ENCODE measurements at regions not wholly inside any gene's neighbourhood (a gene's known extent, or its start where the extent isn't known, plus 50 kb on each side); places are given as distances from the start of the nearest gene placed in this dataset.
"Not testable (repeated sequence)": the region's sequence is repeated elsewhere in the genome, so short reads cannot be mapped to it uniquely, and the experiment has no call there.

DNA sequence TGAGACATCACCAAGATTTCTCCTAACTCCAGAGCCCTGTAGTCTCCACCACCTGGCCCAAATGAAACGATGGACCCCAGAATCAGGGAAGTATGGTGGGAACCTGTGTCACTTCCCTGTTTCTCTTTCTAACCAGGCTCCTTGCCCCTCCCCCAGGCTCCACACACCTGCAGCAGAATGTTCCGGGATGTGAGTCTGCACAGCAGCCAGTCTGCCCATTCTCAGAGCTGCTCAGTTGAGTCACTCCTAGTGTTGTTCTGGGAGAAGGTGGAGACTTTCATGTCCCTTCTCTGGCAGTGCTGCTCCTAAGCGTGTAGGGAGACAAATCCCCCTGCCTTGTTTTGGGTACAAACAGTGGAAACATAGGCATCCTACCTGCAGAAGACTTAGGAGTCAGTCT, 76.0 kb upstream of the XPA start:
- no peak for DNase-seq (ENCODE audit: low read depth in 2 of 2)

DNA sequence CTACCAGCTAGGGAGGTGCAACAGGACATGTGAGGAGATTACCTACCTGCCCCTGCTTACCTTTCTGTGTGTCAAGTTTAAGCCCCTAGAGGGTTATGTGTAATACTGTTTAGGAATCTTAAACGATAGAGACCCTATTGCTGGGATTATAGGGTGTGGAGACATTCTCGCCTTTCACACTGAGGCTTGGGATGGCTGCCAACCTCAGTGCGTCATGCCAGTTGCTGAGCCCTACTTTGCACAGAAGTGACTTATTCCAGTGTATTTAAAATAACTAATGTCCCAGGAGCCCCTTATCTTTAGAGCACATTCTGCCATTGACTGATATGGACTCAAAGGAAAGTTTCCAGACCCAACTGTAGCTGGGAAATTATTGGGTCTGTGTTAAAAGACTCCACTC, 76.6 kb upstream of the XPA start:
- no peak for DNase-seq (ENCODE audit: low read depth in 2 of 2)

DNA sequence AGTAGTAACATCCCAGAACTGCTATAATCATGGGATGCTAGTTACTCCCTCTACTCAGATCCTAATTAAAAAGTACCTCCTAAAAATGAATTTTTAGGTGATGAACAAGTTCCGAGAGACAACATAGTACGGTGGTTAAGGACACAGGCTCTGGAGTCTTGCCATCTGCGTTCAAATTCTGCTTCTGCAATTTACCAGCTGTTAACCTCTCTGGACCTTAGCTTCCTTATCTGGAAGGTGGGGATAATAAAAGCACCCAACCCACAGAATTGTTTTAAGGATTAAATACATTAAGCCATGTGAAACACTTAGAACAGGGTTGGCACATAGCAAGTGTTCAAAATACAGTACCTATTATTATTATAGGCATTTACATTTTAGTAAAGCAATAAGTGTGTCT, 77.5 kb upstream of the XPA start:
- no peak for DNase-seq (ENCODE audit: low read depth in 2 of 2)

DNA sequence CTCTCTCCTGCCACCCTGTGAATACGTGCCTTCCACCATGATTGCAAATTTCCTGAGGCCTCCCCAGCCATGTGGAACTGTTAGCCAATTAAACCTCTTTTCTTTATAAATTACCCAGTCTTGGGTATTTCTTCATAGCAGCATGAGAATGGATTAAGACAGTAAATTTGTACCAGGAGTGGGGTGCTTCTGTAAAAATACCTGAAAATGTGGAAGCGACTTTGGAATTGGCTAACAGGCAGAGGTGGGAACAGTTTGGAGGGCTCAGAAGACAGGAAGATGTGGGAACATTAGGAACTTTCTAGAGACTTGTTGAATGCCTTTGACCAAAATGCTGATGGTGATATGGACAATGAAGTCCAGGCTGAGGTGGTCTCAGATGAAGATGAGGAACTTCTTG, 74.3 kb upstream of the FOXE1 start:
- DNase-seq (ENCODE audit: low read depth in 2 of 2), result not testable (repeated sequence)

DNA sequence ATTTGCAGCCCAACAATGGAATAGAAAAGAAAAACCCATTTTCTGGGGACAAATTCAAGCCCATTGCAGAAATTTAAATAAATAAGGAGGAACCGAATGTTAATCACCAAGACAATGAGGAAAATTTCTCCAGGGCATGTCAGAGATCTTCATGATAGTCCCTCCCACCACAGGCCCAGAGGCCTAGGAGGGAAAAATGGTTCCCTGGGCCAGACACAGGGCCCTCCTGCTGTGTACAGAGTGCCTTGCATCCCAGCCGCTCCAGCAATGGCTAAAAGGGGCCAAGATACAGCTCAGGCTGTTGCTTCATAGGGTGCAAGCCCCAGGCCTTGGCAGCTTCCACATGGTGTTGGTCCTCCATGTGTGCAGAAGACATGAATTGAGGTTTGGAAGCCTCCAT, 73.4 kb upstream of the FOXE1 start:
- no peak for DNase-seq (ENCODE audit: low read depth in 2 of 2)

DNA sequence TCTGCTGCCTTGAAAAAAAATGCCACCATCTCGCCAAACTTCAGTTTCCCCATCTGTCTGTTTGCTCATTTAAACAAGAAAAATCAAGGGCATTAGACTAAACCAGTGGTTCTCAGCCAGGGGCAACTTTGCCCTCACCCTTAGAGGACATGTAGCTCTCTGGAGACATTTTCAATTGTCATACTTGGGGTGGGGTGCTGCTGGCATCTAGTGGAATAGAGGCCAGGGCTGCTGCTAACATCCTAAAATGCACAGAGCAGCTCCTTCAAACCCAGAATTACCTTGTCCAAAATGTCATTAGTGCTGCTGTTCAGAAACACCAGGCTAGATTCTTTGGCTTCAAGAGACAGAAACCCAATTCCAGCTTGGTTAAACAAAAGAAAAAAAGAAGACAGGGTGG, 71.1 kb upstream of the FOXE1 start:
- DNase-seq (ENCODE audit: low read depth in 2 of 2), result no peak

DNA sequence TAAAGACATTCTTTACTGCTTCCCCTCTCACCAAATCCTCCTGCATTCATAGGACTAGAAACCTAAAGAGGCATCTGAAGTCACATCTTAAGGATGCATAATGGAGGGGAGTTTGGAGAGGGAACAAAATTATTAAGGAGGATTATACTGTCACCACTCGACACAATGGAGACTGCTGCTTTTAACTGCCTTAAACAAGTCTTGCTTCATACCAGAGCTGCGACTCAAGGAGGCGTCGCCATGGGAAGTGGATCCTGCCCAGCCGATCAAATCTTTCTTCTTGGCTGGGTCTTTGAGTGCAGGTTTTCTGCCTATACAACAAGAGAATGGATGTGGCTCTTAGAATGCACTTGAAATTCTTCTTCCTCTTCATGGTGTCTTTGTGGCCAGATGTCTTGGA, 66.7 kb upstream of the FOXE1 start:
- no peak for DNase-seq (ENCODE audit: low read depth in 2 of 2)

DNA sequence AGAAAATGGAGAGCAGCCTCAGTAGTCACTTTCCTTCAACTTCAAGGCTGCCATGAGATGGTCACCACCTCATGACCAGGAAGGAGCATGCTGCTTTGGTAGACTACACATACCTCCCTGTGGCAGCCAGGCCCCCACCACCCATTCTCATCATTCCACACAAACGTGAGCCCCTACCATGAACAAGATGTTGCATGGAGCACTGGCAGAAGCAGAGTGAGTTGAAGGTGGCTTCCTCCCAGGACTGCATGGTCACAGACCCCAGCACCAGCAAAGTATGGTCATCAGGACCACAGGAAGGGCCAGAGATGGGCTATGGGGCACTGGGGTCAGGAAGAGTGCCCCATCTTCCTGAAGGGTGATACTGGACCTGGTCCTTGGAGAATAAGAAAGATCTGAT, 65.5 kb upstream of the FOXE1 start:
- DNase-seq (ENCODE audit: low read depth in 2 of 2), result no peak

DNA sequence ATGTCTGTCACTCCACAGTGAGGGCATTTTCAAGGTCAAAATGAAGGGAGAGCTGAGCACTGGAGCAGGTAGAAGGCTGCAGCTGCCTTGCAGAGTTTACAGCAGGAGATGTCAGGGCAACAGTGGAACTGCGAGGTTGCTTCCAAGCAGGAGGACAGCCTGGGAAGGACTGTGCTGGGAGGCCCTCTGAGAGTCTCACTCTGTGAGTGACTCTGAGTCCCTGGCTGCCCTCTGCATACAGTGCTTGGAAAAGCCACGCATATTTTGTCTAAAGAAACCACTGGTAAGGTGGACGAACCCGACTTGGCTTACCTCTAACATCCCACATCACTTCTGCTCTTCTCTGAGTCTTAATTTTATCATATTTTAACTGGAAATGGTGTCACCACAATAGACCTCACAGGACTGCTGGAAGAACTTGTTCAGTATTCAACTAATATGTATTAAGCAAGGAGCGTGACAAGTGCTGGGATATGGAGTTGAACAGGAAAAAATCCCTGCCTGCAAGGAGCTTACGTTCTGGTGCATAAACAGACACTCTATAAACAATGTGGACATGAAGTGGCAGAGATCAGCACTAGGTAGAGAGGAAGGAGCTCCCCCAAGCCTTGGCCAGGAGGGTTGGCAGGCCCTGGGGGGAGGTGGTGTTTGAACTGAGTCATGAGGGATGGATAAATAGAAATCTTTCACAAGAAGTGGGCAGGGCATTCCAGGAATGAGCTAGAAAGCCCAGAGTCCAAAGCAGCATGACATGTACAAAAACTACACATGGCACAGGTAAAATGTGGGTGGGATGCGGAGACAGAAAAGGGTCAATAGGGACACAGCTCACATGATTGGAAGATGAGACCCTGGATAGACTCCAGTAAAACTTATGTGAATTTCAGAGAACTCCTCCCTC, 64.0 kb upstream of the FOXE1 start:
- no peak for DNase-seq (ENCODE audit: low read depth in 2 of 2)

DNA sequence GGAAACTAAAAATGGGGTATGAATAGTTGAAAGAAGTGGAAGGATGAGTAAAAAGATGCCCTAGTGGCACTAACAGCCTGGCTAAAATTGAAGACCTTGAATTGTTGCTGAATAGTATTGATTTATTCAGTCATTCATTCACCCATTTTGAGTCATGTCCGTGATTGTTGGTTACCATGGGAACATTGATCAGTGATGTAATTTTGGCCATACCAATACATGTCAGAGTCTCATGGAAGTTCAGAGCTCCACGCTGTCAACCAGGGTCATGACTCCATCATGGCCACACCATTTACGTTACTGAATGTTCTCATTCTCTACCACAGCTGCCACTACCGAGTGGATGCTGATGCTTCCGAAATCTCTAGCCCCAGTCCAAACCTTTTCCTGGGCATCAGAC, 62.5 kb upstream of the FOXE1 start:
- no peak for DNase-seq (ENCODE audit: low read depth in 2 of 2)

DNA sequence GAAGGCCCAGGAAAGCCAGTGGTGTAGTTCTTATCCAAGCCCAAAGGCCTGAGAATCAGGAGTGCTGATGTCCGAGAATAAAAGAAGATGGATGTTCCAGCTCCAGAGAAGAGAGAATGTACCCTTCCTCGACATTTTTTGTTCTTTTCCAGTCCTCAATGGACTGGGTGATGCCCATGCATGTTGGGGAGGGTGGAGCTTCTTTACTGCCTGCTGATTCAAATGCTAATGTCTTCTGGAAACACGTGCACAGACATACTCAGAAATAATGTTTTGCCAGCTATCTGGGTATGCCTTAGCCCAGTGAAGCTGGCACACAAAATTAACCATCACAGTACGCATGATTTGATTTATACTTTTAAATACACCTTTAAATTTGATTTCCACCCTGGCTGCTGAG, 61.5 kb upstream of the FOXE1 start:
- no peak for DNase-seq (ENCODE audit: low read depth in 2 of 2)

DNA sequence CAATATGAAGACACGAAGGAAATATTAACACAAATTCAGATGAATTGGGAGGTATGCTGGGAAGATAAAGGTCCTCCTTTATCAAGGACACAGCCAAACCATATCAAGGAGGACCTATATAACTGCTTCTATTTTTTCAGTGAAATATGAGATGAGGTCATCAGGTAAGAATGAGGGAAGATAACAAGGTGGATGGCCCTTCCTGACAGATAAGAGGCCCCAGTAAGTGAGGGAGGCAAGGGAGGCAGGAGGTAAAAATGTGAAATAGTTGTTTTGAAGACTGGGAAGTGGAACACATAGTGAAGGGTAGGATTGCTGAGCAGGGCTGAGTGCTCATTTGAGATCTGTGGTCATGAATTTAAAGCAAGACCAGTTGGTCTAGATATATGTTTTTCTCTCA, 60.0 kb upstream of the FOXE1 start:
- DNase-seq (ENCODE audit: low read depth in 2 of 2), result no peak

DNA sequence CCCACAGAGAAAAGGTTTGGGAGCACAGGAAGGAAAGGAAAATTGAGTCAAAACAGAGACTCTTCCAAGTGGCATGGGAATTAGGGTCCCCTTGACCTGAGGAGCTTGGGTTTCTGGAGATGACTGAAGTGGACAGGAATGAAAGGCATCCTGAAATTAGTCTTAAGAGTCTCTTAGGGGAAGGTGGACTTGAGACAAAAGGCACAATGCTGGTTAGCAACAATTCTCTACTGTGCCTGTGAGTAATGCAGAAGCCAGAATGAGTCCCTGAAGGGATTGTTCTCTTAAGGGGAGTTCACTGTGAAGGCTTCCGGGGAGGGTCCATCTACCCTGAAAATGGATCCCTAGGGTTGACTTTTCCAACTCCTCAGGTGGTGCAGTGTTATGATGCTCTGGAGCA, 58.4 kb upstream of the FOXE1 start:
- no peak for DNase-seq (ENCODE audit: low read depth in 2 of 2)

DNA sequence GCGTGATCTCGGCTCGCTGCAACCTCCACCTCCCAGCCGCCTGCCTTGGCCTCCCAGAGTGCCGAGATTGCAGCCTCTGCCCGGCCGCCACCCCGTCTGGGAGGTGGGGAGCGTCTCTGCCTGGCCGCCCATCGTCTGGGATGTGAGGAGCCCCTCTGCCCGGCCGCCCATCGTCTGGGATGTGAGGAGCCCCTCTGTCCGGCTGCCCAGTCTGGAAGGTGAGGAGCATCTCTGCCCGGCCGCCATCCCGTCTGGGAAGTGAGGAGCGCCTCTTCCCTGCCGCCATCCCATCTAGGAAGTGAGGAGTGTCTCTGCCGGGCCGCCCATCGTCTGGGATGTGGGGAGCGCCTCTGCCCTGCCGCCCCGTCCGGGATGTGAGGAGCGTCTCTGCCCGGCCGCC, 56.9 kb upstream of the FOXE1 start:
- not testable (repeated sequence) for DNase-seq (ENCODE audit: low read depth in 2 of 2)

DNA sequence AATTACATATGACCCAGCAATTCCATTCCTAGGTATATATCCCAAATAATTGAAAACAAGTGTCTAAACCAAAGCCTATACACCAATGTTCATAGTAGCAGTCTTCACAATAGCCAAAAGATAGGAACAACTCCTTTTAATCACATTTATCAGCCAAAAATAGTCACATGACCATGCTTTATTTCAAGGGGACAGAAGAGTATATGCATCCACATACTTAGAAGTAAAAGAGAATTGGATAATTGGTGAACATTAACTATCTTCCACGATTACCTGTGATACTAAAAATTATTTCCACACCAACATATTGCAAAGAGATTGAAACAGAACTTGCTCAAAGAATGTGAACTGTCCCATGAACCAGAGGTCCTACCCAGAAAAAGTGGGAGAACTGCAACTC, 51.8 kb upstream of the FOXE1 start:
- DNase-seq (ENCODE audit: low read depth in 2 of 2), result no peak

DNA sequence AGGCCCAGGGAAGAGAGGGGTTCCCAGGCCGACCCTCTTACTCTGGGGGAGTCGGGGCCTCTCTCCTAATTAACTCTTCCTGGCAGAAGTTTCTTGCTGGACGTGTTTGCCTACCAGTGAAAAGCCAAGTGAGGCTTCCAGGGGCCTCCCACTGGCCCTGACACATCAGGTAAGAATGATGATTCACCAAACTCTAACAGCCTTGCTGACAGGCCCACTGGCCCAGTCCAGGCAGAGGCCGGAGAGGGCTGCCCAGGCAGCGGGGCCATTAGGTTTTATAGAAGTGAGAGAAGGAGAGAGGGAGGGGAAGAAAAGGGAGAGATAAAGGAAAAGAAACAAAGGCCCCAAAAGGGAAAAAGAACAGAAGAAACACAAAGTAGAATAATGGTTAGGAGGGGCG, 50.8 kb upstream of the FOXE1 start:
- DNase-seq (ENCODE audit: low read depth in 2 of 2), result no peak

DNA sequence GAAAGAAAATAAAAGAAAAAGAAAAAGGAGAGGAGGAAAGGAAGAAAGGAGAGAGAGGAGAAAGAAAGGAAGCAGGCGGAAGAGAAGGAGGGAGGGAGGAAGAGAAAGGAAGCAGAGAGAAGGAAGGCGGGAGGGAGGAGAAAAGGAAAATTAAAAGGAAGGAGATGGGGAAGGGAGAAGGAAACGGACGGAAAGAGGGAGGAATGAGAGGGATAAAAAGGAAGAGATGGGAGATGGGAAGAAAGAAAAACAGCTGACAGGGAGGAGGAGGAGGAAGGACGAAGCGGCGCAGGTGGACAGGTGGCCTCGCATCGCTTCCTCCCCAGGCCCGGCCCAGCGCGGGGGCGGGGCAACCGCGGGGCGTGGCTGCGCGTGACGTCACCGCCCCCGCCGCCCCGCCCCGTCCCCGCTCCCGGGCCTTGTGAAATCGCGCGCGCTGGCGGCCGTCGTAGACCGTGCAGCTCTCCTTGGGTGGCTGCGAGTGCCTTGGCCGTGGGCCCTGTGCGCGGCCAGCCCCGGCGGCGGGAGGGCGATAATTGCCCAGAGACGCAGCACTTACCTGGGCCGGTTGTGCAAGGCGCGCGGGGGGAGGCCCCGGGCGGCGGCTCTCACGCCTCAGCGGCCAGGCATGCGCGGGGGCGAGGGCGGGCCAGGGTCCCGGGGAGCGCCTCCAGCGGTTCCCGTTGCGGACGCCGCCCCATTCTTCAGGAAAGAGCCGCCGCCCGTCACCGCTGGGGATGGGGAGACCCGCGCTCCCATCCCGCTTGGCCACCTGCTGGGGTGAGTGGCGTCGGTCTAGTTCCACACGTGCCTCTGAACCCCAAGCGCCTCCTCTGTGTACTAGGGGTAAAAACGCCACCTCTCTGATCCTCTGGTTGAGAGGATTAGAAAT, 49.6 kb upstream of the FOXE1 start:
- DNase-seq (ENCODE audit: low read depth in 2 of 2), result peak; percentile 39 to 55

All from stimulated activated CD8-positive, alpha-beta memory T cell treated with anti-CD3 and anti-CD28 coated beads, Interleukin-2, amount 100 ng/mL, for 1 hour (primary cell).